A673 (cell line): ENCODE measurements at regions not wholly inside any gene's neighbourhood (a gene's known extent, or its start where the extent isn't known, plus 50 kb on each side); places are given as distances from the start of the nearest gene placed in this dataset.
A peak's percentile ranks its signal among the peaks of the same experiment; 100 is the strongest.

ENCODE experiments used
- BruUV-seq: library from RNA; stranded (reverse); fragments of 400-500 nt; replicated peaks from 2 replicates; lab custom pipeline; 2021; lab: Mats Ljungman, UMichigan
- CTCF ChIA-PET: fragments of 300-600 bp; sonication (Branson Sonifier 250); formaldehyde crosslinking; loops from one replicate; lab custom pipeline; 2022; ENCODE audit warnings: antibody characterized with exemption; lab: Charles Lee
- POLR2A ChIA-PET: fragments of 300-600 bp; sonication (Branson Sonifier 250); formaldehyde crosslinking; loops from one replicate; lab custom pipeline; 2022; ENCODE audit warnings: antibody characterized with exemption; ENCODE audit not compliant: low non-redundant PET; lab: Charles Lee
- DNase-seq: peaks from one replicate; pipeline ENCODE4 v3.0.0-alpha.2; 2015; ENCODE audit warnings: low spot score
- H3K27ac ChIP-seq: fragments of 200-600 bp; sonication (generic); 2 replicates; pipeline ENCODE4 v1.5.1; 2016; ENCODE audit warnings: mixed run types, low read depth, mild to moderate bottlenecking, mixed read lengths, antibody characterized with exemption, low read length; ENCODE audit not compliant: poor library complexity, severe bottlenecking
- H3K27me3 ChIP-seq: fragments of 200-600 bp; sonication (generic); replicated peaks from 2 replicates; pipeline ENCODE4 v1.6.1; 2017; ENCODE audit warnings: mixed run types, low read depth, mild to moderate bottlenecking, mixed read lengths, antibody characterized with exemption, low read length; ENCODE audit not compliant: insufficient read depth, poor library complexity
- H3K36me3 ChIP-seq: fragments of 200-600 bp; sonication (generic); 2 replicates; pipeline ENCODE4 v1.6.1; 2016; ENCODE audit warnings: mixed run types, mild to moderate bottlenecking, mixed read lengths, antibody characterized with exemption, low read length; ENCODE audit not compliant: insufficient read depth, poor library complexity, severe bottlenecking
- H3K4me1 ChIP-seq: fragments of 200-600 bp; sonication (generic); 2 replicates; pipeline ENCODE4 v1.6.1; 2017; ENCODE audit warnings: mixed run types, mild to moderate bottlenecking, mixed read lengths, antibody characterized with exemption, low read length; ENCODE audit not compliant: insufficient read depth, poor library complexity, severe bottlenecking
- H3K4me3 ChIP-seq: fragments of 200-600 bp; sonication (generic); 2 replicates; pipeline ENCODE4 v1.5.1; 2016; ENCODE audit warnings: low read depth, mixed run types, mild to moderate bottlenecking, mixed read lengths, low read length; ENCODE audit not compliant: poor library complexity, severe bottlenecking
- H3K9me3 ChIP-seq: fragments of 200-600 bp; sonication (generic); 2 replicates; pipeline ENCODE4 v1.6.1; 2016; ENCODE audit warnings: mixed run types, low read depth, mild to moderate bottlenecking, mixed read lengths, antibody characterized with exemption, low read length; ENCODE audit not compliant: poor library complexity, severe bottlenecking
- CTCF ChIP-seq: fragments of 300-800, 200-600 bp; sonication (generic); conservative IDR thresholded peaks from 2 replicates; pipeline ENCODE4 v1.5.1; 2017; ENCODE audit warnings: low read depth, mild to moderate bottlenecking, antibody characterized with exemption, low read length, moderate library complexity, mixed read lengths
- EZH2 ChIP-seq: fragments of 200-600 bp; sonication (generic); IDR thresholded peaks from 2 replicates; pipeline ENCODE4 v1.6.1; 2017; ENCODE audit warnings: borderline replicate concordance, low read depth, mild to moderate bottlenecking, mixed read lengths, antibody characterized with exemption, low read length; ENCODE audit not compliant: poor library complexity, severe bottlenecking
- intact Hi-C: fragments of 100-400 bp; cut with micrococcal nuclease; formaldehyde crosslinking; loops from one replicate; pipeline ENCODE4 v1.10.0; 2022; ENCODE audit not compliant: unreplicated experiment

GRCh38 chr21:41589620-41590175 lies 81.7 kb upstream of the TMPRSS2 start:
- DNase-seq: no peak
- no peaks in the 10 kb centered on the region for H3K9me3 ChIP-seq
- no TSS peak for BruUV-seq
- POLR2A ChIA-PET: no interaction called here
- H3K27me3 ChIP-seq: no peaks in the 10 kb centered on the region
- no peaks in the 10 kb centered on the region for H3K4me1 ChIP-seq
- H3K36me3 ChIP-seq: no peaks in the 10 kb centered on the region
- H3K27ac ChIP-seq: no peak overlapping the region
- no peak overlapping the region for H3K4me3 ChIP-seq
- intact Hi-C loops: no loop called here
- CTCF ChIA-PET: no interaction called here
- TF ChIP-seq CTCF (no peak), EZH2 (no peak)

- ChIA-PET CTCF (no interaction called here), POLR2A (no interaction called here)
- Histone ChIP-seq H3K4me3 (no peak overlapping the region), H3K27me3 (no peaks in the 10 kb centered on the region), H3K36me3 (no peaks in the 10 kb centered on the region), H3K4me1 (no peaks in the 10 kb centered on the region), H3K27ac (no peak overlapping the region), H3K9me3 (no peaks in the 10 kb centered on the region)
- DNase-seq: no peak
- intact Hi-C loops: no loop called here
- TF ChIP-seq EZH2: no peak
- peak; percentile 30 for TF ChIP-seq CTCF
- BruUV-seq: no TSS peak
Measured at GRCh38 chr21:41589131-41589530, 81.2 kb upstream of the TMPRSS2 start.

GRCh38 chr21:41585199-41585994 lies 77.4 kb upstream of the TMPRSS2 start:
- no TSS peak for BruUV-seq
- no peaks in the 10 kb centered on the region for H3K4me1 ChIP-seq
- intact Hi-C loops: no loop called here
- H3K27ac ChIP-seq: no peak overlapping the region
- TF ChIP-seq CTCF (no peak), EZH2 (no peak)
- no peaks in the 10 kb centered on the region for H3K9me3 ChIP-seq
- H3K36me3 ChIP-seq: no peaks in the 10 kb centered on the region
- ChIA-PET CTCF (no interaction called here), POLR2A (no interaction called here)
- DNase-seq: no peak
- no peaks in the 10 kb centered on the region for H3K27me3 ChIP-seq
- H3K4me3 ChIP-seq: no peak overlapping the region
